GM23338 (cell line): ENCODE measurements at regions not wholly inside any gene's neighbourhood (a gene's known extent, or its start where the extent isn't known, plus 50 kb on each side); places are given as distances from the start of the nearest gene placed in this dataset.

ENCODE experiments used
- ATAC-seq: fragments of 200-7000 bp; cut with Tn5 transposase; 3 replicates; pipeline ENCODE4 v1.9.1; 2020
- DNase-seq: peaks from one replicate; pipeline ENCODE4 v3.0.0-alpha.2; 2015; ENCODE audit warnings: low spot score
- H2AFZ ChIP-seq: fragments of 200-600 bp; sonication (generic); 2 replicates; pipeline ENCODE4 v1.8.0; 2016; ENCODE audit warnings: antibody characterized with exemption, mild to moderate bottlenecking, moderate library complexity
- H3F3A ChIP-seq: fragments of 200-600 bp; sonication (generic); replicated peaks from 2 replicates; pipeline ENCODE4 v1.8.0; 2017; ENCODE audit warnings: antibody characterized with exemption, mixed run types, low read depth
- H3K27ac ChIP-seq: fragments of 200-600 bp; sonication (generic); 2 replicates; pipeline ENCODE4 v1.6.1; 2016; ENCODE audit warnings: low read depth
- H3K27me3 ChIP-seq: fragments of 200-600 bp; sonication (generic); 2 replicates; pipeline ENCODE4 v1.8.0; 2016; ENCODE audit warnings: mild to moderate bottlenecking, mixed run types, moderate library complexity; ENCODE audit not compliant: insufficient read depth
- H3K36me3 ChIP-seq: fragments of 200-600 bp; sonication (generic); 2 replicates; pipeline ENCODE4 v1.8.0; 2016; ENCODE audit warnings: mild to moderate bottlenecking; ENCODE audit not compliant: insufficient read depth
- H3K4me1 ChIP-seq: fragments of 200-600 bp; sonication (generic); 2 replicates; pipeline ENCODE4 v1.8.0; 2016; ENCODE audit warnings: mild to moderate bottlenecking, moderate library complexity; ENCODE audit not compliant: insufficient read depth
- H3K4me2 ChIP-seq: fragments of 200-600 bp; sonication (generic); 2 replicates; pipeline ENCODE4 v1.7.1; 2017; ENCODE audit warnings: mixed run types
- H3K4me3 ChIP-seq: fragments of 200-600 bp; sonication (generic); 2 replicates; pipeline ENCODE4 v1.6.1; 2016; ENCODE audit warnings: mixed run types
- H3K79me2 ChIP-seq: fragments of 200-600 bp; sonication (generic); replicated peaks from 2 replicates; pipeline ENCODE4 v1.8.0; 2017; ENCODE audit warnings: mild to moderate bottlenecking; ENCODE audit not compliant: insufficient read depth
- H3K9me2 ChIP-seq: fragments of 200-600 bp; sonication (generic); 2 replicates; pipeline ENCODE4 v1.8.0; 2017; ENCODE audit not compliant: insufficient read depth
- H4K20me1 ChIP-seq: fragments of 200-600 bp; sonication (generic); replicated peaks from 2 replicates; pipeline ENCODE4 v1.8.0; 2017; ENCODE audit warnings: mild to moderate bottlenecking; ENCODE audit not compliant: insufficient read depth
- H3K27ac Mint-ChIP-seq: 2 replicates; pipeline ENCODE4 v1.8.0; 2020; ENCODE audit warnings: inconsistent platforms, mild to moderate bottlenecking, moderate library complexity, mixed read lengths
- H3K27me3 Mint-ChIP-seq: 3 replicates; pipeline ENCODE4 v1.8.0; 2022; ENCODE audit warnings: low read depth, mild to moderate bottlenecking, moderate library complexity, mixed read lengths, inconsistent platforms; ENCODE audit not compliant: insufficient read depth, poor library complexity
- H3K36me3 Mint-ChIP-seq: 3 replicates; pipeline ENCODE4 v1.8.0; 2021; ENCODE audit warnings: low read depth, mild to moderate bottlenecking, inconsistent platforms, moderate library complexity, mixed read lengths
- H3K4me1 Mint-ChIP-seq: 3 replicates; pipeline ENCODE4 v1.8.0; 2020; ENCODE audit warnings: mild to moderate bottlenecking, inconsistent platforms, mixed read lengths
- H3K4me3 Mint-ChIP-seq: 3 replicates; pipeline ENCODE4 v1.8.0; 2021; ENCODE audit warnings: moderate library complexity, mild to moderate bottlenecking, inconsistent platforms, mixed read lengths
- H3K9me3 Mint-ChIP-seq: 3 replicates; pipeline ENCODE4 v1.8.0; 2020; ENCODE audit warnings: moderate library complexity, mild to moderate bottlenecking, inconsistent platforms, mixed read lengths
- CREB1 ChIP-seq: fragments of 250-450 bp; sonication (Bioruptor Pico); IDR thresholded peaks from 2 replicates; pipeline ENCODE4 v1.5.0; 2020; ENCODE audit warnings: low read depth, mild to moderate bottlenecking, moderate library complexity
- CTCF ChIP-seq, 2 experiments: fragments of 200-600 bp in 1 of 2; sonication (generic) in 1 of 2; conservative IDR thresholded peaks; 2 replicates each; pipeline versions ENCODE4 v1.5.1 to v1.6.1; 2016 to 2017; ENCODE audit warnings: antibody characterized with exemption in 2 of 2, low read depth in 2 of 2, mild to moderate bottlenecking in 2 of 2, moderate library complexity in 1 of 2
- EZH2 ChIP-seq: fragments of 200-600 bp; sonication (generic); IDR thresholded peaks from one replicate; pipeline ENCODE4 v1.8.0; 2017; ENCODE audit warnings: antibody characterized with exemption, mild to moderate bottlenecking, low read depth; ENCODE audit not compliant: unreplicated experiment
- EZH2phosphoT487 ChIP-seq: fragments of 200-600 bp; sonication (generic); IDR thresholded peaks from one replicate; pipeline ENCODE4 v1.8.1; 2018; ENCODE audit warnings: antibody characterized with exemption; ENCODE audit not compliant: unreplicated experiment
- NANOG ChIP-seq: IDR thresholded peaks from 2 replicates; pipeline ENCODE4 v1.6.1; 2016; ENCODE audit warnings: antibody characterized with exemption, borderline replicate concordance
- POLR2AphosphoS5 ChIP-seq: IDR thresholded peaks from 2 replicates; pipeline ENCODE4 v1.6.1; 2016; ENCODE audit warnings: antibody characterized with exemption, low read depth
- REST ChIP-seq: IDR thresholded peaks from one replicate; pipeline ENCODE4 v1.6.1; 2018; ENCODE audit warnings: antibody characterized with exemption; ENCODE audit not compliant: unreplicated experiment
- ZNF114 ChIP-seq: fragments of 250-450 bp; sonication (Bioruptor Pico); IDR thresholded peaks from 2 replicates; pipeline ENCODE4 v1.5.0; 2020; ENCODE audit warnings: mild to moderate bottlenecking, moderate library complexity
- ZNF331 ChIP-seq: fragments of 250-450 bp; sonication (Bioruptor Pico); IDR thresholded peaks from 2 replicates; pipeline ENCODE4 v1.5.0; 2020; ENCODE audit warnings: low read depth, mild to moderate bottlenecking, moderate library complexity
- ZNF462 ChIP-seq: fragments of 250-450 bp; sonication (Bioruptor Pico); IDR thresholded peaks from 2 replicates; pipeline ENCODE4 v1.5.0; 2020; ENCODE audit warnings: mild to moderate bottlenecking, moderate library complexity

- Histone ChIP-seq H3K27ac (no peak overlapping the region), H3K27me3 (no peaks in the 10 kb centered on the region), H3K4me3 (no peak overlapping the region), H3F3A (no peaks in the 10 kb centered on the region), H4K20me1 (no peaks in the 10 kb centered on the region), H3K4me2 (no peak overlapping the region), H3K9me2 (no peaks in the 10 kb centered on the region), H3K79me2 (no peaks in the 10 kb centered on the region), H3K4me1 (no peaks in the 10 kb centered on the region), H2AFZ (no peak overlapping the region), H3K36me3 (no peaks in the 10 kb centered on the region)
- TF ChIP-seq POLR2AphosphoS5 (no peak), ZNF331 (CRISPR knock-in tag) (no peak), CTCF (conservative IDR thresholded peaks at IDR 0.05; ENCODE audit: low read depth in 2 of 2) (no peak), ZNF114 (CRISPR knock-in tag) (no peak), EZH2phosphoT487 (no peak), ZNF462 (CRISPR knock-in tag) (no peak), CREB1 (CRISPR knock-in tag) (no peak), NANOG (no peak), REST (no peak), EZH2 (no peak)
- ATAC-seq (no peak), DNase-seq (no peak)
- H3K36me3 Mint-ChIP-seq, result peaks cover 54% of the 10 kb centered on the region
- H3K4me1 Mint-ChIP-seq, result peaks cover 3% of the 10 kb centered on the region; the same call in 1 of the 3 replicates
- H3K9me3 Mint-ChIP-seq, result peaks cover 100% of the 10 kb centered on the region
- H3K4me3 Mint-ChIP-seq, result no peak overlapping the region
- no peak overlapping the region for H3K27ac Mint-ChIP-seq
- H3K27me3 Mint-ChIP-seq, result peaks cover 8% of the 10 kb centered on the region
Observed at GRCh38 chr1:4395676-4396075, 258.7 kb upstream of the AJAP1 start.
